Erythroblast (primary cell): ENCODE measurements at regions not wholly inside any gene's neighbourhood (a gene's known extent, or its start where the extent isn't known, plus 50 kb on each side); places are given as distances from the start of the nearest gene placed in this dataset.

Experiments used
- DNase-seq, 2 experiments: peaks; one replicate each; lab custom pipeline; 2025; lab: John Stamatoyannopoulos, UW
- GATA1 ChIP-seq: IDR thresholded peaks from 2 replicates; pipeline ENCODE4 v1.6.1; 2011; ENCODE audit warnings: low read depth, mild to moderate bottlenecking, control low read depth, low read length, moderate library complexity
- POLR2A ChIP-seq: IDR thresholded peaks from 2 replicates; pipeline ENCODE4 v1.6.1; 2011; ENCODE audit warnings: mild to moderate bottlenecking, low read length

DNA sequence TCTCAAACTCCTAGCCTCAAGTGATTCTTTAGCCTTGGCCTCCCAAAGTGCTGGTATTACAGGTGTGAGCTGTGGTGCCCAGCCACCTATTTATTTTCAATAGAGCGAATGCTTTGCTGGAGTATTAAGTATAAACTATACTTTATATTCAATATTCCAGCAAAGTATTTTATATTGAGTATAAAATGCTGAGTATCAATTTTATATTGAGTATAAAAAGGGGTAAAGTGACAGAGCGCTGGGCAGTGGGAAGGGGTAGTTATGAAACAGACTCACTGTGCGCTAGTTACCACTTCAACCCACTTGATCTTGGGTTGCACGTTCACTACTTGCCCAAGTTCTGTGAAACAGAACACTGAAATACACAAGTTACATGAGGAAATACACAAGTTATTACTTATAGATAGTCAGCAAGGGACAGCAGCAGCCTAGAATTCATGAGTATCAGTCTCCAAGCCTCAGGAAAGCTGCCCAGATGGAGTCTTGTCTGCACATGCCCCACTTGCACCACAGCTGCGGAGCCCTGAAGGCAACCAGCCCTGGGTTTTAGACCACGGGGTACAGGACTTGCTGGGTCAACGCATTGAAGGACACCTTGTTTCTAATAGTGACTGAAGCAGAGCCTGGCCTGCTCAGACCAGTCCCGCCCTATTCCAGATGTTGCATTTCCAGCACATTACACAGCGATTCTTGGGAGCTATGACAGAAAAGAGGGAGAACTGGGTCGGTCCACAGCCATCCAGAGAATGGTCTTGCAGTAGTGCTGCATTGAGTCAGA is 51.6 kb upstream of the SYT13 start:
- DNase-seq: no peak
- no peak for TF ChIP-seq POLR2A
- no peak for TF ChIP-seq GATA1

DNA sequence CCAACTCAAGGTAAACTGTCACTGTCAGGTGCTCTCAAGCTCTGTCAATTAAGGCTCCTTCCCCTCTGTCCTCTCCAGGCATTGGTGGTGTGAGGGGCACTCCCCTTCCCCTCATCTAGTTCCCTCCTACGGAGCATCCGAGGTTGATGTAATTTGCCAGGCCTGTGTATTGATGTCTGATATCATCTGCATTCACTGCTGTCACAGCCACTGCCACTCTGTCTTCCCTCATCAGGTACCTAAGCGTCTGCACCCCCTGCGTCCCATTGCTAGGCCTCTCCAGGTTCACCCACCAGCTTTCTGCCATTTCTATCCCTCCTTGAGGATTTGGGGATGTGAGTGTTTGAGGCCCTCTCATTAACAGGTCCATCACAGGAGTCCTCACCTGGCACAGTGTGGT is 50.0 kb upstream of the SYT13 start:
- DNase-seq: no peak
- TF ChIP-seq GATA1 (no peak), POLR2A (no peak)
